ENCODE measurements at regions not wholly inside any gene's neighbourhood (a gene's known extent, or its start where the extent isn't known, plus 50 kb on each side); places are given as distances from the start of the nearest gene placed in this dataset.

DNA sequence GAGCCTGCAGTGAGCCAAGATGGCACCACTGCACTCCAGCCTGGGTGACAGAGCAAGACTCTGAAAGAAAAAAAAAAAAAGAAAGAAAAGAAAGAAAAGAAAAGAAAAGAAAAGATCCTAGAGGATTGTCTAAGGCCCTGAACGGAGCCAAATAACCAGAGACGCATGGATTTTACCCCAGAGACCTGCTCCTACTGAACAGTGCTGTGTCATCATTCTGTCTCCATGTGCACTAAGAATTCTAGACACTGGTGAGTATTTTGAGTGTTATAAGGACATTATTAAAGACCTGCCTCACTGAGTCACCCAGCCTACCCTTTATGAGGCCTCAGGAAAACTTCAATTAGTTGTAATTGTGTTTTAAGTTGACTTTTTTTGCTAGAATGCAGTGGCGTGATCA is 61.9 kb upstream of the RIOK3 start:
- no peak for DNase-seq

DNA sequence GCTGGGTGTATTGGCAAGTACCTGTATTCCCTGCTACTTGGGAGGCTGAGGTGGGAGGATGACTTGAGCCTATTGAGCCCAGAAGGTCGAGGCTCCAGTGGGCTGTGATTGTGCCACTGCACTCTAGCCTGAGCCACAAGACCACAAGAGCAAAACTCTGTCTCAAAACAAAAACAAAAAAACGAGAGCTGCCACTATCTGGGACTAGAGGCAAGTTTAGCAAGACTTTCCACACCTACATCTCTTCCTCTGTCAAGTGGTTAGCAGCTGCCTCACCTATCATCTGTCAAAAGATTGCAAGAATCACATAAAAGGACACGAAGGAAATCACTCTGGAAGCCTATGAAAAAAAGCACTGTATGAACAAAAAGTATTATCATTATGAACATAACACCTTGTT is 55.2 kb upstream of the RIOK3 start:
- DNase-seq = no peak

DNA sequence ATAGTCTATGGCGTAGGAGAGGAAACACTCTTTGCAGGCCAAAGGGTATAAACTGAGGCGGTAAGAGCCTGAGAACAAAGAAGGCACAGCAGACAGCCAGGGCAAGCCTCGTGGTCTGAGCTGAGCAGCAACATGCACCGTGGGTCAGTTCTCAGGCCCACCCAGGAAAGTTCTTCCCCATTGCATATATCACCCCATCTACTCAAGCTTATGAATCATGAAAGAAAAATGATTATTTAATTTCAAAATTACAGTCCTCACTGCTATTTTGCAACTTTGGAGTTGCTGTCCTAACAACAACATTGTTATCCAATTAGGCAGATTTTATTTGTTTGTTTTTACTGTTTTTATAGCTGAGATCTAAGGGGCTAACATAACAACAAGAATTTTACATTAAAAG is 54.7 kb upstream of the RIOK3 start:
- no peak for DNase-seq

DNA sequence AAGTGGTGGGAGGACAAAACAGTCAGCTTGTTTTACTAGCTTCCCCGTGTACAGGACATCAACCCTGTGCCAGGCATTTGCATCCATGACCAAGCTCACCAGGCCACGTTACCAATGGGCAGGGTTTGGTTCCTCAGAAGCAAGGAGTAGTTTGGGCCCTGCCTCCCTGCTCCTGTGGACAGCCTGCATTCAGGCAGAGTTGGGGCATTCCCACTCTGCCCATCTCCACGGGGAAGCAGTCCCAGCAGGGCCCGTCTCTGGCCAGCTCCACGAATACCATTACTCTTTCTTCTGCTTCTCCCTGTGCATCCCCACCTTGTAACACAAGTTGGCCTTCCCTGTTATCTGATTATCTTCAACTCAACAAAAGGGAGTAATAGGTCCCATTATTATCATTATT is 54.0 kb upstream of the RIOK3 start:
- no peak for DNase-seq

DNA sequence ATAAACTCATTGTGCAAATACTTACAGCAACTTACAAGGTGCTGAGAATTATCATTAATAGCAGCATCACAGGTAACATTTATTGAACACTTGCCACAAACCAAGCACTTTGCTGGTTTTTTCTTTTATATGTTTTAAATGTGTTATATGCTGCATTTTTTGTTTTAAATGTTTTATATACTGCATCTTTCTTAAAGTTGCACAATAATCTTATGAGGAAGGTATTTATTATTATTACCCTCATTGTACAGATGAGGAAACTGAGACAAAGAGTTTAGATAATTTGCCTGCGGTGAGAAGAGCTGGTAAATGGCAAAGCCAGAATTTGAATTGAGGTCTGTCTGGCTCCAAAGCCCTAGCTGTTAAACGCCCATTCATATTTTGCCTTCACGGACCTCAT is 52.2 kb upstream of the RIOK3 start:
- no peak for DNase-seq

DNA sequence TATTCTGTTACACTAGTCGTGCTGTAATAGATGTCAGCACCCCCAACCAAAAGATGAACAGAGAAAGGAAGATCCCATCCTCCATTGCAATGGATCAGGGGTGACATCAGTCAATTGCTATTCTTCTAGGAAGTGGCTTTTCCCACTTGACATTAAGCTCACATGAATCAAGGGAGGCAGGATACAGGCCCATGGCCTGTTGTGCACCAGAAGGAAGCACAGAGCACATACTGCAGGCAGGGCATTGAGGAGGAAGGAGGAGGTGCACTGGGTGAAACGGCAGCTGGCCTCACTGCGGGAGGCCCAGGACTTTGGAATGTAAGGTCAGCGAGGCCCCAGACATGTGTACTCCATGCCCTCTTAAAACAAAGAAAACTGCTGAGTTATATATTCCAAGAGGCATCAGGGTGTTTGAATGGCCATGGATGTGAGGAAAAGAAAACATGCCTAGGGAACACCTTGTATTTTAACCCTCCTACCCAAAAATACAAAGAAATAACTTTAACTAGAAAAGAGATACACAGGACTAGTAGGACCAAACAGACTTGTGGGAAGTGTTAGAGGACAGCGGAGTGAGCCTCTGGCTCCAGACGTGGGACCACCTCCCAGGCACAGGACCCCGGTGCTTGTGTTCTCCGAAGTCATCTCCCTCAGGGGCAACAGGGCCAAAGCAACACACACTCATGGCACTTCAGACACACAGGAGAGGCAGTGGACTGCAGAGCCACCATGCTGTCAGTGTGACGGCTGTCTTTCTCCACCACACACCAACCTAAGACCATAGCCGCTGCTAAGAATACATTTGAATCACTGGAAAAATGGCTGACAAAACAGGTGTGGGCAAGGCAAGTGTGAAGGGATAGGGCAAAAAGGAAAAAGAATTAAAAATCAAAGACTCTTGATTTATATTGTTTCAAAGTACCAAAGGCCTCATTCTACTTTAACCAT is 51.4 kb upstream of the RIOK3 start:
- DNase-seq = no peak
